GM15510 (cell line): ENCODE measurements at regions not wholly inside any gene's neighbourhood (a gene's known extent, or its start where the extent isn't known, plus 50 kb on each side); places are given as distances from the start of the nearest gene placed in this dataset.

Experiments
- POLR2A ChIP-seq: IDR thresholded peaks from 3 replicates; pipeline ENCODE4 v1.6.1; 2011; ENCODE audit warnings: borderline replicate concordance; ENCODE audit not compliant: insufficient read length; ENCODE audit errors: extremely low read depth

GRCh38 chr2:234308813-234309195 is 188.1 kb downstream of the ARL4C start:
- peak; percentile 17 for TF ChIP-seq POLR2A

DNA sequence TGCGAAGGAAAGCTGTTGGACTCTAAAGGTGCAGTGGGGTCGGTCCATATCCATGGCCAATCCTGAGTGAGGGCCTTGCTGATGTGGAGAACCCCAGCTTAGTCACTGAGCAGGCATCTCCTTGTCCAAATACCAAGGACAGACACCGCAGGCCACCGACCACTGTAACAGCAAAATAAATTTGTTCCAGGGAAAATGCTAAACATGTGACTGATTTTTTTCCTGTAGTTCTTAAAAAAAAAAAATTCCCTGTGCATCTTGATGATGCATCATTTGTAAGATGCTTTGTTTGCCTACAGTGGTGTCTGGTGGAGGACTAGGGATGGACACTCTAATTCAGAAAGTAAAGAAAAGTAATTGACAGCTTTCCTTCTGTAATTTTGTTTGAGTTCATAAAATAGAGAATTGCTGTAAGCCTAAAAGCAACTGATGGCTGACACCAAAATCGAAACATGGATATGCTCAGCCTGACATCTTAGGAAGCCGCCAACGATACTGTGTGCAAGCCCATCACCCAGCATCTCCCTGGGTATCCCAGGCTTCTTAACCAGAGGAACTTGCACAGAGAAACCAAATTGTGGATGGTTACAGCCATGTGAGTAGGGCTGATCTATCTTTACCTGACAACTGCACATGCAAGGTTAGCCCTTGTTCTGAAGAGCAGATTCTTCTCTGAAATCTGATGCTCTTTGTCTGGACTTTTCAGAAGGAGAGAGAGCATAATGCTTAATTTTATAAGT is 188.6 kb downstream of the ARL4C start:
- no peak for TF ChIP-seq POLR2A

DNA sequence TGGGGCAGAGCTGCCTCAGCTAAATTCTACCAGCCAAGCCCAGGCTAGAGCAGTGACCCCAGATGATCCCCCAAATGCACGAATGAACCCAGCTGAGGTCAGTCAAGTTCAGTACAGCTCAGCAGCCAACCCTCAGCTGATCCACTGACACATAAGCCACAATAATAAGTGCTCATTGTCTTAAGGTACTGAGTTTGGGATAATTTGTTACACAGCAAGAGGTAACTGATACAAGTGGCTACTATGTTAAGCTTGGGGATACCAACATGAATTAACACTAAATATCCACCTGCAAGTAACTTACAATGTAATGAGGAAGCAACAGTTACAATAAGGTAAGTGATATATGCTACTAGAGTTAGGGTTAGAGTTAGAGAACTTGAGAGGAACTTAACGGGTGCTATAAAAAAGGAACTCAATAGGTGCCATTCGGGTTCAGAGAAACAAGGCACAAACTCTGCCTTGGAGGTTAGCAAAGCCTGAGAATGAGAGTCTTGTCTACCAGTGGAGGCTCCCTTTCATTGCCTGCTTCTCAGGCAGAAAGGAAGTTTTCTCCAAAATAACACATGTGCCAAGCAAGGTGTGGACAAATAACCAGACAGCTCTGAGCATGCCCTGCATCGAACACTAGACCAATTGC is 189.4 kb downstream of the ARL4C start:
- no peak for TF ChIP-seq POLR2A

DNA sequence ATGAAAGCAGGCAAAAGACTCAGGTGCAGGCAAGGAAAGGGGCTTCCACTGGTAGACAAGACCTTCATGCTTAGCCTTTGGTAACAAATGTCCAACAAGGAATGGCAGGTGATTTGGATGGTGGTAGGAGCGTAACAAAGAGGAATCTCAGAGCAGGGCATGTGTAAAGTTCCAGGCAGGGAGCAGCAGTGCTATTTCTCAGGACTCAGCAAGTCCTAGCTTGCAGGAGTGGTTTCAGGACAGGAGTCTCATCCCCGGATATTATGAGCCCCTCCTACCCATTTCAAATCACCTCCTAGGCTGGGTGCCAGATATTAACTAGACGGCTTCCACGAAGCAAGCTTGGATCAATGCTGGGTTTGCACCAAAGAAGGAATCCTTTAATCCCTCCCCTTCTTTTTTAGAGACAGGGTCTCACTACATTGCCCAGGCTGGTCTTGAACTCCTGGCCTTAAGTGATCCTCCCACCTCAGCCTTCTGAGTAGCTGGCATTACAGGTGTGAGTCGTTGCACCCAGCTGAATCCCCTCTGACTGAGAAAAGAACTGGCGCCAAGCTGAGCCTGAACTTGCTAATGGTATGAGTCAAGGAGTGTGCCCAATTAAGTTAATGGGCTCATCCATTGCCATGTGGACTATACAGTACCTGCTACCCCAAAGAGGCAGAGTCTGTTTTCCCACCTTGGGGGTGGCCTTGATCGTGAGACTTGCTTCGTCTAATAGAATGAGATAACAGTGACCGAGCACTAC is 190.3 kb downstream of the ARL4C start:
- no peak for TF ChIP-seq POLR2A

DNA sequence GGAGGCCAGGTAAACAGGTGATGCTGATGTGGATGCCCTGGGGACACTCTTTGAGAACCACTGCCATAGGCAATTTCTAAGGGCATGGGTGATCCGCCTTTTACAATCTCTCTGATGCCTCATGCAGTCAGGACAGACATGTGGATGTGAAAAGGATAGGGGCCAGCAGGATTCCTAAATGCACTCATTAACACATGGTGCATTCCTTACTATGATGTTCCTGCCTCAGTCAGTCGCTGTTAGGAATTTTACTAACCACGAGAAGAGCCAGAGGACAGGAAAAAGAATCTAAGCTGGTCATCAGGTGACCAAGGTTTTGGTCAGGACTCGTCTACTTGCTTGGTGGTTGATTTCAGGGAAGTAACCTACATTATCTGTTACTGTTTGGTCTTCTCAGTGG is 191.0 kb downstream of the ARL4C start:
- TF ChIP-seq POLR2A = no peak

- no peak for TF ChIP-seq POLR2A
Observed at GRCh38 chr2:234304950-234305349, 191.9 kb downstream of the ARL4C start.

GRCh38 chr2:234302664-234302991 is 194.3 kb downstream of the ARL4C start:
- TF ChIP-seq POLR2A = no peak

GRCh38 chr2:234300932-234301823 is 195.7 kb downstream of the ARL4C start:
- no peak for TF ChIP-seq POLR2A

GRCh38 chr2:234300391-234300925 is 196.4 kb downstream of the ARL4C start:
- no peak for TF ChIP-seq POLR2A

DNA sequence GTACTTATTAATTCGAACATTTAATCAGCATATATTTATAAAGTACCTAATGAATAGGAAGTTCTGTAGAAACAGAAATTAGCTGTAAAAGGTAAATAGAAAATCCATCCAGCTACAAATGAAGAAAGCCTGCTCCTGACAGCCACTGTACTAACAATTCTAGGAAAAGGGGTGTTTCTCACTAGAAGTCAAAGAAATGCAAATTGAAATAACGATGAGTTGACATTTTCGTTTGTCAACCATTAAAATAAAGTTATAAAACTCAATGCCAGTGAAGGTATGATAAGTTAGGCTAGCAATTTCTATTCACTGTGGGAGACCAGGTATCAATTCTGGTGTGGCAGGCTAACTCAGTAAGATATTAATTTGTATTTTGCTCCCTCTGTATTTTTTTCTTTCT is 198.0 kb downstream of the ARL4C start:
- no peak for TF ChIP-seq POLR2A

- TF ChIP-seq POLR2A = no peak
Observed at GRCh38 chr2:234296991-234297390, 199.9 kb downstream of the ARL4C start.

- TF ChIP-seq POLR2A = no peak
Observed at GRCh38 chr2:234293973-234294372, 202.9 kb downstream of the ARL4C start.

DNA sequence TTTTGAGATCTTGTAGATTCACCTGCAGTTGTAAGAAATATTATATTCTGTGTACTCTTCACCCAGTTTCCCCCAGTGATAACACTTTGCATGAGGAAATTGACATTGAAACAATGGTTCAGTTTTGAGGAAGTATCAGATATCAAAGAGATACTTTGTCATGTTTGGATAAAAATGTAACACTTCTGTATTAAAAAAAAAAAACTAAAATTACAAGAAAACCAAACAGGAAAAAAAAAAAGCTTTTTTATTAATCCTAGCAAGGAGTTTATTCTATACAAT is 204.0 kb downstream of the ARL4C start:
- no peak for TF ChIP-seq POLR2A

DNA sequence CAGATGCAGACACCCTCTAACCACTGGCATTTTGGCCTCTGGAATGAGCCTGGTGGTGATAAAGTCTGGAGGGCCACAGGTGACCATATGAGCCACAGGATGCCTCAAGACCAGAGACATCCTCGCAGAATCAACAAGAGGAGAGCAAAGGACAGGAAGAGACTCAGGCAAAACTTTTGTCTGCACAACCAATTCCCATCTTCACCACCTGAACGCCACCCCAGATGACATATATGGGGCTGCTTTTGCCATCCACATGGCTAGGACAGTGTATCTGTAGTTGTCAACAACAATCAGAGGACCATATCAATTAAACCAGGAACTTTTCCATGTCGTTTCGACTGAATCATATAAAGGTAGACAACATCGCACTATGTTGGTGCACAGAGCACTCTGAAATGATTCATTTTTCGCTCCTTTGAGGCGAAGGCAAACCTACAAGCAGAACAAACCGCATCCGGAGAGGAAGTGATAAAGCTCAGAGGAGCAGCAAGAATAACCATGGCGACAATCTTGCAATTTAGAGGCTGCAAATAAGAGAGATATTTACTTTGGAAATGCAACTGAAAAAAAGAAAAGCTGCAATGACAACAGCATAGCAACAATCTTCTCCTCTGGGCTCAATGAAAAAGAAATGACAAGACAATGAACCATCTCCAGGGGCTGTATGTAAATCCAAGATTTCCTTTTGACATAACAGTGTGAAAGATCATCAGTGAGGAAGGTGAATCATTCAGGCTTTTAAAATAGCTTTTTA is 204.5 kb downstream of the ARL4C start:
- no peak for TF ChIP-seq POLR2A
